ENCODE measurements at regions not wholly inside any gene's neighbourhood (a gene's known extent, or its start where the extent isn't known, plus 50 kb on each side); places are given as distances from the start of the nearest gene placed in this dataset.
A peak's percentile ranks its signal among the peaks of the same experiment; 100 is the strongest.
"Not testable (repeated sequence)": the region's sequence is repeated elsewhere in the genome, so short reads cannot be mapped to it uniquely, and the experiment has no call there.

DNA sequence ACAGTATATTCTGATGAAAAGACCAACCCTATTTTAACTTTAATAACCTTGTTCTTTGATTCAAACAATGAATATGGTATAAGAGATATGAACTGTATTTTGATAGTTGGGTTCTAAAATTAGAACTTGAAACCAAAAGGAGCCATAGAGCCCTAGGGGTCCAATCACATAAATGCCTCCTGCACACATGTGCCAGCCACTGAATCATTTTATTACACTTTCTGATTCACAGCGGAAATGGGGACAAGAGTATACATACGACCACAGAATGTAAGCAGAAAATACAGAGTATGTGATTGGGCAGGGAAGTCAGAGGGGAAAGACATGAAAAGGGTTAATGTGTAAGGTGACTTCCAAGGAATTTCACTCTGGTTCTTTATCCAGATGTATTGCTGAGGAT is 1000.2 kb downstream of the NR2F1-AS1 start:
- DNase-seq (ENCODE audit: low spot score) (no peak), FAIRE-seq (no peak)

DNA sequence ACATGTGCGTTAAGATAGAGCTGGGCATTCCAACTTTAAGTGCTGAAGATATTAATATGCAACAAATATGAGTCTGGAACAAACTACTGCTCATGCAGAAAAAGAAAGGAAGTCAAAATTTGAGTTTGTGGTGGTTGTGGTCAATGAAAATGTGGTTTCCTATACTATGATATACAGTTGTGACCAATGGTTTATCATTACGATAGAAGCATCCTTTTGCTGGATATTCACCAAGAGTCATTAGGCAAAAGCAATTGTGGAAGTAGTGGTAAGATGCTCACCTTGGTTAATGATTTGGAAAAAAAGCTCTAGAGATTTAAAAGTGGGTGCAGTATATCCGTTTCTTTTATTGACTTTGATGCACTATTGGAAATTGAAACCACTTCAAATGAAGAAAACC is 1007.0 kb downstream of the NR2F1-AS1 start:
- FAIRE-seq (no peak), DNase-seq (ENCODE audit: low spot score) (no peak)

DNA sequence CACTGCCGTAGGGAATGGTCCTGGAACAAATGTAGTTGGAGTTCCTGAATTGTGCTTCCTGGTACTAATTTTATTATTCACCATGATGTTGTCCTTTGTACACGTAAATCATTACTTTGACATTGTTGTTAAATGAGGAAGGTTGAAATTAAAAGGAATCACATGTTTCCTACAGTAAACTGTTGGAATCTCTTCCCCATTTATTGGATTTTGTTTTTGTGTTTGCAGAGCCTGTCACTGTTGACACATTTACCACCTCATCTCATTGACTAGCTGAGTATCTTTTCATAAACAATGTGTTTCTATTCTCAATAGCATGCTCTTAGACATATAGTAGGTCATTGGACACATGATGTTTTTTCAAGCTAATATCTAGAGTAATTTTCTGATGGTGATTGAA is 1012.5 kb downstream of the NR2F1-AS1 start:
- no peak for DNase-seq (ENCODE audit: low spot score)
- no peak for FAIRE-seq

GRCh38 chr5:92567831-92568450 is 1013.1 kb downstream of the NR2F1-AS1 start:
- FAIRE-seq, result no peak

DNA sequence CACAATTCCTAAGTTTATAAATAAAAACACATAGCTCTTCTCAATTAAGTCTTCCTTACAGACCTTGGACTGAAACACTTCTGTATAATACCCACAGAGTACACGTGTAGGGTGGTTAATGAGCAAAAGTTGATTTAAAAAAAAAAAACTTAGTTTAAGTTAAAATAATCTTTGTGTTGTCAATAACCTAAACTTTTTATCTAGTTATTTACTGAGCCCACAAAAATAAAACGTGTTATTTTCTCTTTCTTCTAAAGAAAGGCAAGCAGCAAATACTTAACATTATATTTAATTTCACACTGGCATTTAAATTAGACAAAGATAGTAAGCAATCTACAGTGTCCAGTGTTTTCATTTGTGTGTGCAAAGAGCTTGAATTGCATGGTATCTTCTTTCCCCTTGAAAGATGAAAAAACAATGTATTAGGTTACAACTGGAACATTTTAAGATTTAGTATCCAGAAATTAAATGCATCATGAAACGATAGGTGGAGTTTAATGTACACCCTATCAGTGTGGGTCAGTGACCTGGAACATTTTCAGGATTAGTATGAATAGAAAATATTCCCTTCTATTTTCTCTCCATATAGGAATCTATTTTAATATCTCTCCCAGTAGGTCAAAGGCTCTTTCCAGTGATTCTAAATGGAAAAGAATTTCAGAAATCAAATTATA is 1014.8 kb downstream of the NR2F1-AS1 start:
- FAIRE-seq, result no peak
- no peak for DNase-seq (ENCODE audit: low spot score)

More at GRCh38 chr5:92567831-92568450, 1013.1 kb downstream of the NR2F1-AS1 start:
- DNase-seq (ENCODE audit: low spot score), result no peak

- no peak for DNase-seq (ENCODE audit: low spot score)
These were observed 1015.3 kb downstream of the NR2F1-AS1 start for GRCh38 chr5:92565673-92566072.

GRCh38 chr5:92562065-92562464 is 1019.0 kb downstream of the NR2F1-AS1 start:
- FAIRE-seq (no peak), DNase-seq (ENCODE audit: low spot score) (no peak)

More at GRCh38 chr5:92565673-92566072, 1015.3 kb downstream of the NR2F1-AS1 start:
- FAIRE-seq, result no peak

DNA sequence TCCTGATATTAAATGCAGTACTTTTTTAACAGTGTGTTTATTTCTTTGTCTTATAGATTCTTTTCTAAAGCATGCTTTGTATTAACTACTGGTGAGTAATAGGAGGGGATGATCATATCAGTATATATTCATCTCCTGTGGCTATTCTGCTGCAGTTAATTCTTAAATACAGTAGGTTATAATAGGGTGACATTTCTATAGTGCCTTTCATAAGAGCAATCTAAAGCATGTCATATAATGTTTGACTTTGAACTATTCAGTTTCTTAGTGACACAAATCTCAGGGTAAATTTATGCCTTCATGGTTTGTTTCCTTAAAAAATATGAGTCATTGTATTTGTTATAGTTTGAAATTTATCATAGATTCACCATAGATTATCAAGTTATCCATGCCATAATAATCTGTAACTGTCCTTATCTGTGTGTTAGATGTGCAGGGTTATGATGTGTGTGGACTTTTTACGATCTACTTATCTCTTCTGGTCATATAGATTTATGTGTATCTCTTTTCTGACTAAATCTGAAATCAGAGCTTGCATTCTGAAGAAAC is 1019.5 kb downstream of the NR2F1-AS1 start:
- no peak for FAIRE-seq
- DNase-seq (ENCODE audit: low spot score), result no peak

DNA sequence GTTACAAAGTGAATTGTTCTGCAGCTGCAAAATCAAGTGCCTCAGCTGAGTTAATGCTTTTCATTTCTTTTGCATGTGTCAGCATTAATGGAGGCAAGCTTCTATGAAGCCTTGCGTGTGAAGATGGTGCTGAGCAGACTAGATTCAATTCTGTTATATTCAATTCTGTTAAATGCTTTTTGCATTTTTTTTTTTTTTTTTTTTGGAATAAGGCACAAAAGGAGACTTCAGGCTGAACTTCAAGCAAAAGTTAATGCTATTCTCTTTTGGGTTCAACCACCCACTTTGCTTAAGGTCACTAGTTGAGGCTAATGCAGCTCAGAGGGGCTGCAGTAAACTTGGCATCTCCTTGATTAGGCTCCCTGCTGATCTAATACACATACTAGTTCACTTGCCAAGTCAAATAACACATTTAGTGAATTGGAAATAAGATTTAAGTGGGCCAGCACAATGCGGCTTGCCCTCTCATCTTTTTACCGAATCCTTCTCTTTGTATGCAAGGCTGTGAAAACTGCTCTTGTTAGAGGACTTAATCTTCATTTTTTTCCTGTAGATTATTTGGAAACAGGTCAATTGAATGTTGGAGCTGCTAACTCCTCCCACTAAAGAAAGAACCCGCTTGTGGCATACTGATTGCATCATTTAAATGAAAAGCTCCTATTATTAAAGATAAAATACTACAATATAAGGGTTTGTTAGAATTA is 1020.2 kb downstream of the NR2F1-AS1 start:
- no peak for DNase-seq (ENCODE audit: low spot score)
- FAIRE-seq, result no peak

DNA sequence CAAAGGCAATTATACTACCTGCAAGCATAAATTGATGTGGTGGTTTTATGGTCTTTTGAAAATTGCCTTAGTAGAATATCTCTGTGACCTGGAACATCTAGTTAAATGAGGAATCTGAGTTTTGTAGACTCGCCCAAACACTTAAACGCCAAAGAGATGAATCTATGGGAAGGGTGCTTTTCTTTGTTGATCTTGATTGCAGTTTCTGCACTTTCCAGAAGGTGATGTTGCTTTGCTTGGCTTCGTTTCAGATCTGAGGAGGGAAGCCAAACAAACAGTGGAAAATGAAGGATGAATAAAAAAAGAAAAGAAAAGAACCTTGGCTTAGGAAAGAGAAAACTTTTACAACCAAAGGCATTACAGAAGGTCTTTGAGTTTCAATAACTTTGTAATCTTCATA is 1021.2 kb downstream of the NR2F1-AS1 start:
- FAIRE-seq, result no peak
- DNase-seq (ENCODE audit: low spot score), result no peak

DNA sequence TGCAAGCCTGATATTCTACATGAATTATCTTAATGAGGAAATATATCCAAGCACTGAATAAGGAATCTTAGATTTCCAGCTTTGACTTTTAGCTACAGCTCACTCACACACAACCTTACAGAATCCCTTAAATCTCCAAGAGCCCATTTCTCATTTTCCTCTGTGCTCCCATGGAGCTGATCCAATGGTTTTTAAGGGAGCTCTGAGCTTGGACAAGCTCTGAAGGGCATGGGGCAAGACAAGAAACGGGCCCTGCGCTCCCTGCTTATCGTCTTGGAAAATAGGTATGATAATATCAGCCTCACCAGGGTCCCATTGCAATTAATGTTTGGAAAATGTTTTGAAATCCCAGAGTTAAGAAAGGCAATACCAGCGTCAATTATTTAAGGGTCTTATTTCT is 1021.7 kb downstream of the NR2F1-AS1 start:
- FAIRE-seq, result no peak
- DNase-seq (ENCODE audit: low spot score), result no peak

DNA sequence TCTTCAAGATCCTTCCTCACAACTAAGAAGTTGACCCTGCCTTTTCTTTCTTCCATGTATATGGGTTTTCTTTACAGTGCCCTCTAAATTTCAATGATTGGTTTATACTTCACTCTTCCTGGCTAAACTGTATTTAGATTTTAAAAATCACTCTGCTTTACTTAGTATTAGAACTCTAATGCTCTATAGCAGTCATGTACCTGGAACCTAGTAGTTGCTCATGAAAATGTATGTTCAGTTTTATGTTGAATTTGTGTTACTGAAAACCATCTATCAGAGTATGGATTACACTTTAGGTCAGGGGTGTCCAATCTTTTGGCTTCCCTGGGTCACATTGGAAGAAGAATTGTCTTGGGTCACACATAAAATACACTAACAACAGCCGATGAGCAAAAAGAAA is 1024.3 kb downstream of the NR2F1-AS1 start:
- DNase-seq (ENCODE audit: low spot score), result no peak
- FAIRE-seq, result no peak

DNA sequence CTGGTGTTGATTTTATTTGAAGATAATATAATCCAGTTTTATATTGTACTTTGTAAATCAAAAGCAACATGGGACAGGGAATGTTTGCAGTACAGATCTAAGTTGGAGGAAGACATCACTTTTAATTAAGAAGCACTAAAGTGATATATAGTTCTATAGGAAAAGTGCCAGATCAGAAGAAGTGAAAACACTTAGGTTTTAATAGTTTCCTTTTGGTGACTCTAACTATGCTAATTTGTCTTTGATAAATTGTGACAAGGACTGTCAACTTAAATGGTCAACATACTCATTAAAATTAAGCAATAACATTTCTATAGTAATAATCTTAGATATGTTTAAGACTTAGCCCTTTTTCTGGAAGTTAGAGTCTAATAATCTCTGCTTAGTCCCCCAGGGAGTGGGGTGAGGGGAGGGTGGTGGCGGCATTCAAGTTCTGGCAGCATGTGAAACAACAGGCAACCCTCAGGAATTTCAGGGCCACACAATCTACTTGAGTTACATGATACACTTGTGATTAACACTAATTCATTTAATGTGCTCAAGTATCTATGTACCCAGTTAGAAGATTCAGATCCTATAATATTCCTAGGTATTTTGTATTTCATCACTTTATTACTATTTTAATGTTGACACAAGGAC is 1026.5 kb downstream of the NR2F1-AS1 start:
- FAIRE-seq (no peak), DNase-seq (ENCODE audit: low spot score) (no peak)

DNA sequence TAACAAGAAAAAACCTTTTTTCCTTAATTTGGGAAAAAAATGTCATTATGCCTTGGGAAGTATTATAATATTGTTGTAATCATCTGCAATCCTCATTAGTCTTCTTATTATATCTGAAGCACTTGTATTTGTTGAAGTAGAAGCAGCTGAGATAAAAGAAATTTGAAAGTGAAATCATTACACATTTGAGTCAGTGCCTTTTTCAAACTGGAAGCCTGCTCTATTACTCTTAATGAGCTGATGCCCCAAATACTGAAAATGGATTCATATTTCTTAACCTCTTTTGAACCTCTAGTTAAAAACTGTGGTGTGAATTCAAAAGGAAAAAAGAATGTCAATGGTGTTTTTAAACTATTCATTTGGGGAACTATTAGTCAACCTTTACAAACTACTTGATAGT is 1027.7 kb downstream of the NR2F1-AS1 start:
- FAIRE-seq (no peak), DNase-seq (ENCODE audit: low spot score) (no peak)

GRCh38 chr5:92552206-92553160 is 1028.5 kb downstream of the NR2F1-AS1 start:
- FAIRE-seq, result no peak
- DNase-seq (ENCODE audit: low spot score), result peak; percentile 7

DNA sequence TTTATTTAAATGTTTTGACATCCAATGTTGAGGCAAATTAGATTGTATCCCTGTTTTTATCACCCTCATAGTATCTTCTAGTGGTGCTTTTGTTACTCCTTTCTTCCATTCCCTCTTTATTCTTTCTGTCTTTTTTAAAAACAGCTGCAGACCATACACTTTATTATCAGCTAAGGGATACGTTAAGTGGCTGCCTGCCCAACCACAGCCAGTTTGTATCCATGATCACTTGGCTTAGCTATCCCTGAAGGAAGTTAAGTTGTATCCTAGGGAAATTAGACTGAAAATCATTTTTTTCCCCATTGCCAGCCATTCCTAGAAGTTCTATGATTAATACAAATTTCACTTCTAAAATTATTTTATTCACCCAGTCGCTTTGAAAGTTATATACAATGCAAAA is 1032.7 kb downstream of the NR2F1-AS1 start:
- FAIRE-seq (no peak), DNase-seq (ENCODE audit: low spot score) (no peak)

- DNase-seq (ENCODE audit: low spot score), result no peak
- FAIRE-seq, result no peak
These were observed 1036.4 kb downstream of the NR2F1-AS1 start for GRCh38 chr5:92544596-92544995.

GRCh38 chr5:92544036-92544435 is 1037.0 kb downstream of the NR2F1-AS1 start:
- DNase-seq (ENCODE audit: low spot score) (no peak), FAIRE-seq (no peak)

DNA sequence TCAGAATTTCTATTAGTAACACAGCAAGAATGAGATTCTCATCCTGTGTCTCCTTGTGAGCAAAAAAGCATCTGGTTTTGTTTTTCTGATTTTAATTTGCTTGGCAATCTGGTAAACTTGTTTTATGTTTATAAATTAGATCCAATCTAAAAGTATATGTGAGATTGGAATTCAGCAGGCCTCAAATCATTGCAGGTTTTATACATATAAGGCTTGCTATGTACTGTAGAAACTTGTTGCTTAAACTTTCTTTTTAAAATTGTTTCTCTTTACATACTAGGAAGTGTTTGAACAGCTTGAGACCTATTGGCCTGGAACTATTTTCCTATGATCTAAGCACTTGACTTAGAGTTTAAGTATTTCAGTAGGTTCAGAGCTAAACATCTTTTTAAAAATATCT is 1037.8 kb downstream of the NR2F1-AS1 start:
- no peak for FAIRE-seq
- no peak for DNase-seq (ENCODE audit: low spot score)

DNA sequence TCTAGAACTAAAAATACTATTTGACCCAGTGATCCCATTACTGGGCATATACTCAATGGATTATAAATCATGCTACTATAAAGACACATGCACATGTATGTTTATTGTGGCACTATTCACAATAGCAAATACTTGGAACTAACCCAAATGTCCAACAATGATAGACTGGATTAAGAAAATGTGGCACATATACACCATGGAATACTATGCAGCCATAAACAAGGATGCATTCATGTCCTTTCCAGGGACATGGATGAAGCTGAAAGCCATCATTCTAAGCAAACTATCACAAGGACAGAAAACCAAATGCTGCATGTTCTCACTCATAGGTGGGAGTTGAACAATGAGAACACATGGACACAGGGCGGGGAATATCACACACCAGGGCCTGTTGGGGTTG is 1039.0 kb downstream of the NR2F1-AS1 start:
- not testable (repeated sequence) for DNase-seq (ENCODE audit: low spot score); FAIRE-seq

Measured in RCC 7860 (cell line).